Esophagus squamous epithelium (tissue), 4 donors: ENCODE measurements at regions not wholly inside any gene's neighbourhood (a gene's known extent, or its start where the extent isn't known, plus 50 kb on each side); places are given as distances from the start of the nearest gene placed in this dataset.

Source experiments
- POLR2A ChIP-seq, 4 donors: fragments of 450-650 bp; IDR thresholded peaks; one replicate each; pipeline ENCODE4 v1.6.1; 2017; ENCODE audit warnings: antibody characterized with exemption in 4 of 4, mild to moderate bottlenecking in 4 of 4, moderate library complexity in 3 of 4
- TF ChIP-seq, protein P1 (sequence below), 6 experiments: fragments of 450-650 bp in 4 of 6; fragments of 200-600 bp in 2 of 6; sonication (generic) in 2 of 6; IDR thresholded peaks; one replicate each; pipeline ENCODE4 v1.5.1; 2016 to 2019; ENCODE audit warnings: antibody characterized with exemption in 6 of 6, mild to moderate bottlenecking in 4 of 6, moderate library complexity in 4 of 6

DNA sequence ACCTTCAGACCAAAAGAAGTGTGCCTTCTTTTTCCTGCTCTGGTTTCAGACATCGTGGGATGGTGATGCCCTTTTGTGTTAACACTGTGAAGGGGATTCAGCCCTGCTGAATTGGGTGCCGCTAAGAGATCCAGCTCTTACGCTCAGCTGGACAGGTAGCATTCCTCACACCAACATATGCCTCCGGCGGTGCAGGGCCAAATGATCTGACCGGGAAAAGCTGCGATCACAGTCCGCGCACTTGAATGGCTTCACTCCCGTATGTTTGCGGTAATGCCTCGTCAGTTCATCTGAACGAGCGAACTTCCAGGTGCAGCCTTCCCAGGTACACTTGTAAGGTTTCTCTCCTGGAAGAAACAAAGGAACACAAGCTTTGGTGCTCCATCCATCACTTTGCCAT is 438.9 kb downstream of the KLF12 start:
- TF ChIP-seq, protein P1, sequence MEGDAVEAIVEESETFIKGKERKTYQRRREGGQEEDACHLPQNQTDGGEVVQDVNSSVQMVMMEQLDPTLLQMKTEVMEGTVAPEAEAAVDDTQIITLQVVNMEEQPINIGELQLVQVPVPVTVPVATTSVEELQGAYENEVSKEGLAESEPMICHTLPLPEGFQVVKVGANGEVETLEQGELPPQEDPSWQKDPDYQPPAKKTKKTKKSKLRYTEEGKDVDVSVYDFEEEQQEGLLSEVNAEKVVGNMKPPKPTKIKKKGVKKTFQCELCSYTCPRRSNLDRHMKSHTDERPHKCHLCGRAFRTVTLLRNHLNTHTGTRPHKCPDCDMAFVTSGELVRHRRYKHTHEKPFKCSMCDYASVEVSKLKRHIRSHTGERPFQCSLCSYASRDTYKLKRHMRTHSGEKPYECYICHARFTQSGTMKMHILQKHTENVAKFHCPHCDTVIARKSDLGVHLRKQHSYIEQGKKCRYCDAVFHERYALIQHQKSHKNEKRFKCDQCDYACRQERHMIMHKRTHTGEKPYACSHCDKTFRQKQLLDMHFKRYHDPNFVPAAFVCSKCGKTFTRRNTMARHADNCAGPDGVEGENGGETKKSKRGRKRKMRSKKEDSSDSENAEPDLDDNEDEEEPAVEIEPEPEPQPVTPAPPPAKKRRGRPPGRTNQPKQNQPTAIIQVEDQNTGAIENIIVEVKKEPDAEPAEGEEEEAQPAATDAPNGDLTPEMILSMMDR (IDR thresholded peaks at IDR 0.05), result no peak
- no peak for TF ChIP-seq POLR2A (IDR thresholded peaks at IDR 0.05)
